GM18907 (cell line): ENCODE measurements at regions not wholly inside any gene's neighbourhood (a gene's known extent, or its start where the extent isn't known, plus 50 kb on each side); places are given as distances from the start of the nearest gene placed in this dataset.
"Not testable (repeated sequence)": the region's sequence is repeated elsewhere in the genome, so short reads cannot be mapped to it uniquely, and the experiment has no call there.

ENCODE experiments used
- ATAC-seq: cut with Tn5 transposase; IDR thresholded peaks from one replicate; pipeline ENCODE4 v1.9.1; 2021; ENCODE audit warnings: mild to moderate bottlenecking, moderate library complexity; ENCODE audit not compliant: unreplicated experiment

DNA sequence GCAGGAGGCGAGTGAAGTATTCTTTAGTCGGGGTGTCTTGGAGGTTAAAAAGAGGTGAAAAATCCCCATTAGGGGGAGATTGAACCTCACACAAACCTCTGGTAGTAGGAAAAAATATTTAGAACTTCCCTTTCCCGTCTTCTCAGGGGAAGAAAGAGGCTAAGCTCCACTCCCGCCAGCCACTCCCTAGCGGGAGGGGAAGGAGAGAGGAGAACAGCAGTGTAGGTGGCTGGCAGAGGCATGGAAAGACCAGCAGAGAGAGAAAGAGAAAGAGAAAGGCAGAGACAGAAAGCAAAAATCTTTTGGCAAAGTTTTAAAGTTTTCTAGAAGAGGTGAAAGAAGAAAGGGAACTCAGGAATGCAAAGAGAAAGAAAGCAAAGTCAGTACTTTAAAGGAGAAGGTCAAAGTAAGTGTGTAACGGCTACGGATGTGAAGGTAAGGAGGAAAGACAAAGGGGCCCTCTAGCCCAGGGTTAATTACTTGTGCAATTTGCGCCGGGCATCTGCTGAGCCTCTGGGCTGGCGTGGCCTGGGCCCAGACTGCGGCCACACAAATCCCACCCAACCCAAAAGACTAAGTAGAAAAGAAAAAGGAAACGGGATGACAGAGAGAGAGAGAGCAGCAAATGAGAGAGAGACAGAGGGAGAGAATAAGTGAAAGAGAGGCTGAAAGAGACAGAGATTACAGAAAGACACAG lies 72.3 kb upstream of the ZNF746 start:
- no peak for ATAC-seq

DNA sequence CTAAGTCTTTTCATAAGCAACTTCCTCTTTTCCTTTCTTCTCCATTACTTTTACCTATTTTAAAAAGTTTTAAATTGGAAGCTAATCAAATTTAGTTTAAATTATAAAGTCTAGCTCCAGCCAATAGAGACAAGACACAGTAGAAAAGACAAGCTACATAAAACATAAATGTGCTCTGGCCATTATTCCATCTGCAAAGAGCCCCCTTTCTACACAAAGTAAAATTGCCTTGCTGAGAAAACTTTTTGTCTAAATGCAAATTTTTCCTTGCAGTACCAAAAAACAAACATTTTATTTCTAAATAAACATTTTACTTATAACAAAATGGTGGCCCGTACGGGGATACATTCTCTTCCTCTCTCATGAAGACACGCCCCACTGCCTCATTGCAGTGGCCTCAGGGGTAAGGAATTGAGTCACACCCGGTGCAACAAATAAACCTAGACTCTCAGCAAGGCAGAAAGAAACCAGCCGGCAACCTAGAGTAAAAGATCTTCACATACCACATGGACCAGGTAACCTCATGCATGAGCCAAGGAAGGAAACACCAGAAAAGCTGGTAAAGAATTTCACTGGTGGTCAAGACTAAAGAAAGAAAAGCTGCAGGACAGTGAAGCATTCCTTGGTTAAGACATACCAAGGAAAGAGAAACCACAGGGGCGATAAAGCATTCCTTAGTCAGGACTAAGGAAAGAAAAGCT lies 71.6 kb upstream of the ZNF746 start:
- ATAC-seq: no peak

DNA sequence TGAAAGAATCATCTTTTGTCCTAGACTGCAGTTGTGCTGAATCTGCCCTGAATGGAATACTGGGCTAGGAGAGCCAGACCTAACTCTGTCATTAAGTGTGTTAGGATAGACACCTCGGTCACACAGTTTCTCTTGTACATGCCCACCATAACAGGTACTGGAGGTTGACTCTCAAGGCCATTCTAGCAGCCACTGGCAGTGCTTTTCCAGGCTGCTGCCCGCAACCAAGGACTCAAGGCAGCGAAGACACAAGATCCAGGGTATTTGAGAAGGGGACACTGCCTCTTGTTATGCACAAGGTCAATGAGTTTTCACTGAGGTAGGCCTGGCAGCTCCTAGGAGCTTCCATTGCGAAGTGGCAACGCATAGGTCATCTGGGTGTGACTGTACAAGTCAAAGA lies 70.6 kb upstream of the ZNF746 start:
- no peak for ATAC-seq

DNA sequence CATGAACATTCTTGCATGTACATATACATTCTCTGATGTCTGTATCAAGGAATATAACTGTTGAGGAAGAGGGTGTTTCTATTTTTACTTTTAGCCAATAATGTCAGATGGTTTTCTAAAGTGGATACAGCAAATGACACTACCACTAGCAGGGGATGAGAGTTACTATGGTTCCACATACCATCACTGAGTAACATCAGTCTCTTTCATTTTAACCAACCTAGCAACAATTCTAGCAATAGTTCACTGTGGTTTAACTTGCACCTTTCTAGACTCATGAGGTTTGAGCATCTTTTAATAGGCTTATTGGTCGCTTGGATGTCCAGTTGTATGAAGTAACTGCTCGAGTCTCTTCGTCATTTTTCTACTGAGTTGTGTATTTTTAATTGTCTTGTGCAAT lies 68.5 kb upstream of the ZNF746 start:
- no peak for ATAC-seq

DNA sequence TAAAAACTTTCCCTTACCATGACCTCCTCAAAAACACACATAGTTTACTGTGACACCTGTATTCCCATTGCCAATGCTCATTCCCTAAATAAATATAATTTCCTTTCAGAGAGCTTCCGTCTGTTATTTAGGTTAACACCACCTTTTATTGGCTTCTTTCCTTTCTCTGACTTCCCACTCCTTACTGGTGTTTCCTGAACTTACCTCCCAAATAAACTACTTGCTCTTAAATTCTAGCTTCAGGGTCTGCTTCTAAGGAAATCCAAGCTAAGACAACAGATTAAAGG lies 67.4 kb upstream of the ZNF746 start:
- no peak for ATAC-seq

DNA sequence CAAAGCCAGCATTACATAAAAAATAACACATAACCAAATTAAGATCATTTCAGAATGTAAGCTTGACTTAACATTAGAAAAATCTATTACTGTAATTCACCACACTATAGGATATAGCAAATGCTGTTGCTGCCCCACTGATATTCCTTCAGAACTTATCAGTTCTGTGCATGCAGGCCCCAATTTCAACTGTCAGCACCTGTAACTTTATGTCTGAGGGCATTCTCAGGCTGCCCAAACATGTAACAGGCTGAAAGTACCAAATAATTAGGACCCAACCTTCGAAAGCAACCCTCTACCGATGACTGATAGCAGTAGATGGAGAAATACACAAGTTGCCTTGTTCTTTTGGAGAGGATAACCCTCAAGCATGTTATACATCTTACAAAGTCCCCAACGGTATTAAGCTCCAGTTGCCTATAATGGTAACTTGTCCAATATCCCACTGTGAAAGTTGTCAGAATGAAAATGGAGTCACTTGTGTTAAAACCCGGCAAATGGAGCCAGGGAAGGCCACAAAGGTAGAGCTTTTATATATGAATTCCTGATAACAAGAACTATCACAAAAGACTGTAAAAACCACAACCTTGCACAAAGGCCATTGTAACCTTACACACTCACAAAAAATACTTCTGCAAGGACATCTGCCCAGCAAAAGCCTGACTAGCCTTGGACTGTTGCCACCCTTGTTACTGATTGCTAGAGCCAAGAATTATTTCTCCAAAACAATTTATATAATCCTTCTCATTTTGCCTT lies 66.9 kb upstream of the ZNF746 start:
- no peak for ATAC-seq

DNA sequence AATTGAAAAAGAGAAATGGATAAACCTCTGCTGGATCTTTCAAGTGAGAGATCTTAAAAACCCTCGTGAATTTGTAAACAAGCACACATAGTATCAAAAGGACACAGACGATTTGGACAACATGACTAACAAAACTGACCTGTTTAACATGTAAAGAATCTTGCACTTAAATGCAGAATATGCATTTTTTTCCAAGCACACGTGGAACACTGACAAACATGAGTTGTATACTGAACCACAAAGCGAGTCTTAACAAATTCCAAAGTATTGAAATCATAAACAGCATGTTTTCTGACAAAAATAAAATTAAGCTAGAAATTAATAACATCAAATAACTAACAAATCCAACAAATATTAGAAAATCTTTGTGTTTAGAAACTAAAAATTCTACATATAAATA lies 65.0 kb upstream of the ZNF746 start:
- no peak for ATAC-seq

DNA sequence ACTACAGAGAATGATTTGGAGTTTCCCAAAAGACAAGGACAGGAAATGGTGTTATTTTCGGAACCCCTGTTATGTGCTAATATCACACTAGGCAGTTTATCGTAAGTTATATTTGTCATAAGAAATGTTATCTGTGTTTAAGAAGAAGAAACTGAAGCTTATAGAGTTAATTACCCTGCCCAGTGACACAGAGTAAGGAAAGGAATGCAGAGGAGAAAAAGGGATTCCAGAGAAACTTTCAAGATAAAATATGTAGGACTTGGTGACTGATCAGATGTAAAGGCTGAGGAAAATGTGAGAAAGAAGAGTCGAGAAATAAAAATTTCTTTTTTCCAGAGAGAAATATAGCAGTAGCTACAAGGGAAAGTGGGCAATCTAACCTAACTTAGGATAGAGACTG lies 63.5 kb upstream of the ZNF746 start:
- no peak for ATAC-seq

DNA sequence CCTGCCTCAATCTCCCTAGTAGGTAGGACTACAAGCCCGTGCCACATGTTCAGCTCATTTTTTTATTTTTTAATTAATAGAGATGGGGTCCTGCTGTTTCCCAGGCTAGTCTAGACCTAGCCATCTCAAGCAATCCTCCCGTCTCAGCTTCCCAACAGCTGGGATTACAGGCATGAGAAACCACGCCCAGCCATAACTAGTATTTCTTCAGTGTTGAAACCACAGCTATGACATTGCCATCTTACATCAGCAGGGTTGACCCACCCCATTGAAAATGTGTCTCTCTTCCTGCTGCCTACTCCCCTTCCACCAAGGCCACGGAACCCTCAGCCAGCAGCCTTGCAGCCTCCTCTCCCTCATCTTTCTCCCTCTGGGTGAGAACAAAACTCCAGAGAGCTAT lies 62.1 kb upstream of the ZNF746 start:
- ATAC-seq: no peak

DNA sequence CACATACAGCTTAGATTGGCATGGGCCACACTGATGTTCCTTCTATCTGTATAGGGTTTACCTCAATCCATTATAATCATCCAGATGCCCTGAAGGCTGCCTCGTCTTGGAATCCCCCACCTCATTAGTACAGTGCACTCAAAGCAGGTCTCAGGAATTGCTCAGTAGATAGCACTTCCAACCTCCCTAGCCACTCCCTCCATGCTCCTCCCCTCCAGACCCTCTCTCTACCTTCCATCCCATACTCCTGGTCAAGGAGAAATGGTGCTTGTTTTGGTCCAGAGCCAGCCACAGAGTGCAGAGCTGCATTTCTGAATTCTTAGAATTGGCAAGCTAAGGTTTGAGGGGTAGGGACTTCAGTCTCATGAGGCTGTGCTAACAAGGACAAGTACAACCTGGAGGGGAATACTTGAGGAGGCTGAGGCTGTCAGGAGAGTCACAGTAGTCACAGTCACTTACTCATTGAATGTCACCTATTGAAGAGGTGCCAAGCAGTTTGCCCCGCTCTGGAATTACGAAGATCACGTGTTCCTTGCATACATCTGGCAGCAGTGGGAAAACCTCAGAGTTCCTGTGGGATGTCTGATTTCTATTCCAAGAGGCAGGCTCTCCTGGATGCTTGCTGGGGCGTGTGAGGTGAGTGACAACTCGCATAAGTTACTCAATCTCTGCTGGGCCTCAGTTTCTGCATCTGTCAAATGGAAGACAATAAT lies 60.7 kb upstream of the ZNF746 start:
- no peak for ATAC-seq

DNA sequence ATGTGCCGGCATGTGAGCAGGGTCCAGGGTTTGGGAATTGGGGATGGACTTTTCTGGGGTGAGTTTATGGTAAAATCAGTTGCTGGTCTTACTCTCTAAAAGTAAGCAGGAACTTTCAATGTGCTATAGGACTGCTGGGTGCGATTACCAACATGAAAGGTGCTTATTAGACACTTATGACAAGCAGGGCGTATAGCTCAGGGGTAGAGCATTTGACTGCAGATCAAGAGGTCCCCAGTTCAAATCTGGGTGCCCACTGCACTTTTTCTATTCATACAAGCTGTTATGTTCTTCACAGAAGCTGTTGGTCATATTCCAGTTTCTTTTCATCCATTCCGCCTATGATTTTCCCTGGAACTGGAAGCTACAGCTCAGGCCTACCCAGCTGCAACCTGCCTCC lies 58.9 kb upstream of the ZNF746 start:
- not testable (repeated sequence) for ATAC-seq

DNA sequence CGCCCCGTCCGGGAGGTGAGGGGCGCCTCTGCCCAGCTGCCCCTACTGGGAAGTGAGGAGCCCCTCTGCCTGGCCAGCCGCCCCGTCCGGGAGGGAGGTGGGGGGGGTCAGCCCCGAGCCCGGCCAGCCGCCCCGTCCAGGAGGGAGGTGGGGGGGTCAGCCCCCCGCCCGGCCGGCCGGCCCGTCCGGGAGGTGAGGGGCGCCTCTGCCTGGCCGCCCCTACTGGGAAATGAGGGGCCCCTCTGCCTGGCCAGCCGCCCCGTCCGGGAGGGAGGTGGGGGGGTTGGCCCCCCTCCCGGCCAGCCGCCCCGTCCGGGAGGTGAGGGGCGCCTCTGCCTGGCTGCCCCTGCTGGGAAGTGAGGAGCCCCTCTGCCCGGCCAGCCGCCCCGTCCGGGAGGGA lies 57.2 kb upstream of the ZNF746 start:
- not testable (repeated sequence) for ATAC-seq

DNA sequence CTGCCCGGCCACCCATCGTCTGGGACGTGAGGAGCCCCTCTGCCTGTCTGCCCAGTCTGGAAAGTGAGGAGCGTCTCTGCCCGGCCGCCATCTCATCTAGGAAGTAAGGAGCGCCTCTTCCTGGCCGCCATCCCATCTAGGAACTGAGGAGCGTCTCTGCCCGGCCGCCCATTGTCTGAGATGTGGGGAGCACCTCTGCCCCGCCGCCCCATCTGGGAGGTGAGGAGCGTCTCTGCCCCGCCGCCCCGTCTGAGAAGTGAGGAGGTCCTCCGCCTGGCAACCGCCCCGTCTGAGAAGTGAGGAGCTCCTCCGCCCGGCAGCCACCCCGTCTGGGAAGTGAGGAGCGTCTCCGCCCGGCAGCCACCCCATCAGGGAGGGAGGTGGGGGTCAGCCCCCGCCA lies 56.4 kb upstream of the ZNF746 start:
- not testable (repeated sequence) for ATAC-seq

DNA sequence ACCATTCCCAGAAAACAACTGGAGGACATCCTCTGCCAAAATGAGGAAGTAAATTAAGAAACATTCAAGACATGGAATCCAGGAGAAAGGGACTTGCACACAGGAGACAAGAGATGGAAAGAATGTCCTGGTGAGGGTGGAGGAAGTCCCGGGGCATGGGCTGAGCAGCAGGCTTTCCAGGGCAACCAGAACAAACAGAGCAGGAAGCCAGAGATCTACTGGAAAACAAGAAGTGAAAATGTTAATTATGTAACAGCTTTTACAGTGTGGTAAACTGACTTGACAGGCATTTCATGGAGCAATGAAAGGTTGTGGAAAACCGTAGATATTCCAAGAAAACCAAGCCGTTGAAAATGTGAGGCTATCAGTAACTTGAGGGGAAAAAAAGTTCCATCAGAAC lies 55.2 kb upstream of the ZNF746 start:
- no peak for ATAC-seq
